A172 (cell line): ENCODE measurements at regions not wholly inside any gene's neighbourhood (a gene's known extent, or its start where the extent isn't known, plus 50 kb on each side); places are given as distances from the start of the nearest gene placed in this dataset.
A peak's percentile ranks its signal among the peaks of the same experiment; 100 is the strongest.

Source experiments
- DNase-seq: peaks from one replicate; pipeline ENCODE4 v3.0.0-alpha.2; 2015; ENCODE audit warnings: low spot score

- no peak for DNase-seq
These were observed 397.7 kb upstream of the RIOK2 start for GRCh38 chr5:97580746-97581145.

DNA sequence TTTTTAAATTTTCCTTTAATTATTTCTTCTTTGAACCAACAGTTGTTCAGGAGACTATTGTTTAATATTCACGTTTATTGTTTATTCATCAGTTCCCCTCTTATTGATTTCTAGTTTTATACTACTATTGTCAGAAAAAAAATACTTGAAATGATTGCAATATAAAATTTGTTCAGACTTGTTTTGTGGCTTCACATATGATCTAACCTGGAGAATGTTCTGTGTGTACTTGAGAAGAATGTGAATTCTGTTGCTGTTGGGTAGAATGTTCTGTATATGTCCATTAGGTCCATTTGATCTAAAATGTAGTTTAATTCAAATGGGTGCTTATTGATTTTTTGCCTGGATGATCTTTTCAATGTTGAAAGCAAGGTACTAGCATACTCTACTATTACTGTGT, 408.7 kb upstream of the RIOK2 start:
- DNase-seq = no peak

DNA sequence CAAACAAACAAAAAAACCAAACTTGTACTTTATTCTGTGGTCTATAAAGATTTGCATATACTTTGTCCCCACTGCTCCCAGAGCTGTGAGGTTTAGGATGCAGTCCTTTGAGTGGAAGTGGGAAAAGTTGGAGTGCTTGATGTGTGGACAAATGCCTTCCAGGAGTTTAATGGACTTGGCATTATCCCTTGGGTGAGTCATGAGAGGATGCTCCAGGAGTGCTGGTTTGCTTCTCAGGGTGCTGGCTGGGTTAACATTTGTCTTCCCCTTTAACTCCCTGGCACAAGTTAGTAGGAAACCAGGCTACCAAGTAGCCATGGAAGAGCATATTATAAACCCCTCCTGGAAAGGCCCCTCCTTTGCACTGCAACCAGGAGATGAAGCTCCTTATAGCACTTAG, 417.4 kb upstream of the RIOK2 start:
- no peak for DNase-seq

GRCh38 chr5:97601651-97602050, 418.6 kb upstream of the RIOK2 start:
- no peak for DNase-seq

DNA sequence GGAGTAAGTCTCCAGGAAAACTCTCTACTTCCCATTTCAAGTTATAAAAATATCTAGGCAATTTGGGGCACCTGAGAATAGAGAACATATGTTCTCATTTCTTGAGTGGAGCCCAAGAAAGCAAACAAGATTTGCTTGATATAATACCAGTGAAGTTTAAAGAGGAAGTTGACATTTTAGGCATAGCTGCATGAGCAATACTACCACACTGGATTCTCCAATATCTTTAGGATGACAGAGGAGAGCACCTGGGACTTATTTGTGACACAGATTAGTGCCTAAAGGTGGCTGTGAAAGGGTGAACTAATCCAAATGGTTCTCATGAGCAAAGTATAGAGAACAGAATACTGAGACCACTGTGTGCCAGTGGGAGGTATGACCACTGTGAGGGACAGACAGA, 423.5 kb upstream of the RIOK2 start:
- DNase-seq = no peak

DNA sequence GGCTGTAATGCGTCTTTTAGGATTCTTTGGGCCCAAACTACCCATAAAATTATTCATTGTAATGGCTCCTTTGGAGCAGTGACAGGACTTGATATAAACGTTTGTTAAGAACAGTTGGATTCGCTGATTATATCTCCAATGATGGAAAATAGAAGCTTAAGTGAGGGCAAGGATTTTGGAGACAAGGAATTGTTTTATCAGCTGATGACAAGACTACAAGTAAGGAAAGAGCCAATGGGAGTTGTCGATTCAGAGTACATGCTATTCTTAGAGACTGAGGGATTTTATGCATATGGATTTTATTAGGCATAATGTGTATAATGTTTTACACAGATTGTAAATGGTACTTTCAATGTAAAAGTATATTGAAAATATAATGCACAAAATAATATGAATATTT, 425.5 kb upstream of the RIOK2 start:
- DNase-seq = no peak

DNA sequence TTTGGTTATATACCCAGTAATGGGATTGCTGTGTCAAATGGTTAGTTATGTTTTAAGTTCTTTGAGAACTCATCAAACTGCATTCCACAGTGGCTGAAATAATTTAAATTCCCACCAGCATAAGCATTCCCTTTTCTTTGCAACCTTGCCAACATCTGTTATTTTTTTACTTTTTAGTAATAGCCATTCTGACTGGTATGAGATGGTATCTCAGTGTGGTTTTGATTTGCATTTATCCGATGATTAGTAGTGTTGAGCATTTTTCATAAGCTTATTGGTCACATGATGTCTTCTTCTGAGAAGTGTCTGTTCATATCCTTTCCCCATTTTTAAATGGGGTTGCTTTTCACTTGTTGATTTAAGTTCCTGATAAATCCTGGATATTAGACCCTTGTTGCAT, 435.7 kb upstream of the RIOK2 start:
- DNase-seq = no peak

DNA sequence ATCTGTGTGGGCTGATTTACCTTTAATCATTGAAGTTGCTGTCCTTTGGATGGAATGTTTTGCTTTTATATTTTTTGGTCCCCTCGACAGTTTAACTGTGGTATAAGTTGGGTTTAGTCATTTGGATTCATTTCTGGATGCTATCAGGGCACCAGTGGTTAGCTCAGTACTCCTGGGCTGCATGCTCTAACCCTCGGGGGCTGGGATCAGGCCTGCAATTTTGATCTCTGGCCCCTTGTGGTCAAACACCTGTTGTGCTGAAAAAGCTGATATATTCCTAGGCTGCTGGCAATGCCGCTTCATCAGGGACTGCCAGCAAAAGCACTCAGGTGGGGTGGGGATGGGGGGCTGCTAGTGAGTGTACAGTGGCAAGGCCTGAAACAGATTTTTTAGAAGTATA, 440.4 kb upstream of the RIOK2 start:
- no peak for DNase-seq

- no peak for DNase-seq
These were observed 441.8 kb upstream of the RIOK2 start for GRCh38 chr5:97624886-97625285.

DNA sequence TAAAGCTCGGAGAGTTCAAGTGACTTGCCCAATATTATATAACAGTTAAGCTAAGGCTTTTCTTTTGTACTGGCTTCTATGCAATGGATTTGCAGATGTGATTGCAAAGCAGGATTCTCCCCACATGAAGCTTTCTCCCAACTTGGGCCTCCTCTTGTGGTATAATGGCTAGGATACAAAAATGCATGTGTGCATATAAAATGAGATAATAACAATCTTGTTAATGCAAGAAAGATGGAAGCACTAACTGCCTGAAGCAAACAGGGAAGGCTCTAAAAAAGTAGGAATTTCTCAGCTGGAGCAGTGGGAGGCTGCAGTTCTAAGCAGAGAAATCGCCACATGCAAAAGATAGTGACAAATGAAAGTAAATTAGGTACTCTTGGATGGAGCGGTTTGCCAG, 444.2 kb upstream of the RIOK2 start:
- DNase-seq = no peak

- DNase-seq = no peak
These were observed 445.0 kb upstream of the RIOK2 start for GRCh38 chr5:97628031-97628430.

DNA sequence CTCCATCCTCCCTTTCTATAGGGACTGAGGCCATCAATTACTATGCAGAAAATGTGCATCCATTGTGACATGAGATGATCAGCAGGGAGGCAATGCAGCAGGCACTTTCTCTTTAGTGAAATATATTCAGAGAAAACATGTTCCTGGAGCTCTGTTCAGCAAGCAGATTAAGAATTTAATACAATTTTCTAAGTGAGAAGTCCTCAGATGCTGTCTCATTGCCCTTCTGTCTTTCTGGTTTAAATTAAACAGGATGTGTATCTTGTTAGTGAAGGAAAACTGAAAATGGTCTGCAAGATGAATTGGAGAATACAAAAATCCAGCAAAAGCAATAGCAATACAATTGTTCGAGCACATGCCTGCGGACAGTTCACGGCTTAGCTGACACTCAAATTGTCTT, 445.8 kb upstream of the RIOK2 start:
- DNase-seq = no peak

DNA sequence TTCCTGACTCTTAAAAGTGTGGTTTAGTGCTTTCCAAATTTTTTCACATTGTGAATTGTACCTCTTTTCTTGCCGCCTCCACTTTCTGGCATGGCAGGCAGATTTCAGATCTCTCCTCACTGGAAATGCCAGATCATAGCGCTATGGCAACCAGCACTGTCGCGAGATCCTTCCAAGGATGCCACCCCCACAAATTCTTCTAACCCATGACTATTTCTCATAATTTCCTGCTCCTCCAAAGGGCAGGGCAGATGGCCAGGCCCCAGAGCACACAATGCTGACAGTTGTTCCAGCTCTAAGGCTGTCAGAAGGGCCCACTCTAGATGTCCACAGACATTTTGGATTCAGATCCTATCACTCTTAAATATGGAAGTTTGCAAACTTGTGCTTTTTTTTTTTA, 446.2 kb upstream of the RIOK2 start:
- peak; percentile 73 for DNase-seq

DNA sequence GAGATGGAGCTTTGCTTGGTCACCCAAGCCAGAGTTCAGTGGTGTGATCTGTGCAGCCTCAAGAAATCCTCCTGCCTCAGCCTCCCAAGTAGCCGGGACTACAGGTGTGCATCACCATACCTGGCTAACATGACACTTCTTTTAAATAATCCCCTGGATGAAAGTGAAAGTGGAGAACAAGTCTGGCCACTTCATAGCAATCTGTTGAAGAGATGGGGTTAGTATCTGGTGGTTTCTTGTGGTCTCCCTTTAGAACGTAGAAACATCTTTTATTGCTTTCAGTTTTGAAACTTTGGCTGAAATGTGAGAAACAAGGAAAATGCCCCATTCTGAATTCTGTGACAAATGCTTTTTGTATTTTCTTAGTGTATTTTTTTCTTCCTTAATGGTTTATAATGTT, 452.5 kb upstream of the RIOK2 start:
- DNase-seq = no peak

DNA sequence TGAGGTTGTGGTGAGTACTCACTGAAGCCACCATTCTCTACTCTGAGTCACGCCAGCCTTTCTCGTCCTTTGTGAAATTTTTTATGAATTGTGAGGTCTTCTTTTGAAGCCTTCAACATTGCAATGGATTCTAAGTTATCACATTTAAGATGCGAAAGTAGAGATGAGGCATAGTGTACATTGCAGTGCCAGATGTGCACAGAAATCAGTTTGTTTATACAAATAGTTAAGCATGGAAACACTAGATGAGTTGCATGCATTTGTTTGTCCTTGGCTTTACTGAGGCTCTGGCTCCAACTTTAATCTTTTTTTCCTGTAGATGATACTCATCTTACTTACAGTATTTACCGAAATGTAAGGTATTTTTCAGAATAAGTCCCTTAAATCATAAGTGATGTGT, 453.7 kb upstream of the RIOK2 start:
- DNase-seq = no peak

DNA sequence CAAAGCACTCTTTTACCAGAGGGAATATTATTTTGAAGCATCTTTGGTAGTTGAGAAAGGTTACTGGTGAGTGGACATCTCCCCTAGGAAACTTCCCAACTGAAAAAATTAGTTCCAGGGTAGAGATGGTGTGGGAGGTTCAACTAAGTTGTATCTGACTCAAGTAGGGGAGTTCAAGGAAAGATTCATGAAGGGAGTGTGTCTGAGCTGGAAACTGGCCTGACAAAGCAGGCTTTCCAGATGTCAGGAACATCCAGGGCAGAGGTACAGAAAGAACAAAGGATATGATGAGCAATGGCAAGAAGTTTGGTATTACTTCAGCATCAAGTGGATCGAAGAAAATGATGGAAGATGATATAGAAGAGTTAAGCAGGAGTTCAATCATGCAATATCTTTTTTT, 458.0 kb upstream of the RIOK2 start:
- DNase-seq = no peak

GRCh38 chr5:97644206-97644605, 461.2 kb upstream of the RIOK2 start:
- no peak for DNase-seq

- DNase-seq = no peak
These were observed 461.8 kb upstream of the RIOK2 start for GRCh38 chr5:97644896-97645295.

- DNase-seq = no peak
These were observed 474.2 kb upstream of the RIOK2 start for GRCh38 chr5:97657239-97657638.

GRCh38 chr5:97658116-97658900, 475.3 kb upstream of the RIOK2 start:
- DNase-seq = peak; percentile 9

GRCh38 chr5:97666783-97667182, 483.7 kb upstream of the RIOK2 start:
- no peak for DNase-seq

GRCh38 chr5:97670447-97670846, 487.4 kb upstream of the RIOK2 start:
- no peak for DNase-seq

- DNase-seq = no peak
These were observed 493.6 kb upstream of the RIOK2 start for GRCh38 chr5:97676608-97677007.

GRCh38 chr5:97694091-97694490, 511.0 kb upstream of the RIOK2 start:
- DNase-seq = no peak
